SK-N-SH (cell line): ENCODE measurements at regions not wholly inside any gene's neighbourhood (a gene's known extent, or its start where the extent isn't known, plus 50 kb on each side); places are given as distances from the start of the nearest gene placed in this dataset.

Experiments
- CTCF ChIP-seq: fragments of 200-600 bp; sonication (generic); IDR thresholded peaks from 2 replicates; pipeline ENCODE4 v1.6.1; 2017; ENCODE audit warnings: antibody characterized with exemption, mild to moderate bottlenecking, moderate library complexity
- EP300 ChIP-seq, 2 experiments: IDR thresholded peaks; 2 replicates each; pipeline versions ENCODE4 v1.4.0 to v1.6.1; 2012; ENCODE audit warnings: borderline replicate concordance in 1 of 2, low read depth in 1 of 2, low read length in 1 of 2
- RAD21 ChIP-seq: IDR thresholded peaks from 2 replicates; pipeline ENCODE4 v1.6.1; 2012; ENCODE audit warnings: mild to moderate bottlenecking, low read length

DNA sequence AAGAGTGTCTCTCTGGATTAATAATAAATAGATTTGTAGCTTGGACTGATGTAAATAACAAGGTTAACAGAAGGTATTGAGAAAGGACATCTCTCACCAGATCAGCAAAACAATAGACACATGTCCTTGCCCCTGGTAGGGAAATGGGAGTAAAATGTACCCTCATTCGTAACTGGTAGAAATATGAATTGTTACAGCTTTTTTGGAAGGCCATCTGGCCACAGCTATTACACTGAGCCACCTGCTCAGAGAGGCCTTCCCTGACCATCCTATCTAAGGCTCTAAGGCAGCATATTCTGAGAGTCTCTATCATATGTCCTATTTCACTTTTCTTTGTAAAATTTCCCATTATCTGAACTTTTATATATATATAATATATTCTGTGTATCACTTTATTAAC is 129.1 kb upstream of the MAP1B start:
- no peak for TF ChIP-seq CTCF
- no peak for TF ChIP-seq RAD21
- TF ChIP-seq EP300 (IDR thresholded peaks at IDR 0.05; ENCODE audit: borderline replicate concordance in 1 of 2, low read depth in 1 of 2, low read length in 1 of 2) = no peak
